Mesodermal cell (in vitro differentiated cells): ENCODE measurements at regions not wholly inside any gene's neighbourhood (a gene's known extent, or its start where the extent isn't known, plus 50 kb on each side); places are given as distances from the start of the nearest gene placed in this dataset.

Experiments
- H3K27ac ChIP-seq: 2 replicates; pipeline ENCODE4 v1.7.0; 2013; ENCODE audit warnings: mild to moderate bottlenecking, low read depth, low read length, moderate library complexity; ENCODE audit not compliant: severe bottlenecking
- H3K36me3 ChIP-seq: 2 replicates; pipeline ENCODE4 v1.7.1; 2013; ENCODE audit warnings: mild to moderate bottlenecking, low read length, moderate library complexity; ENCODE audit not compliant: control insufficient read depth, insufficient read depth
- H3K4me1 ChIP-seq: one replicate; pipeline ENCODE4 v1.7.1; 2013; ENCODE audit warnings: mild to moderate bottlenecking, low read length; ENCODE audit not compliant: insufficient read depth, control insufficient read depth, poor library complexity, severe bottlenecking
- H3K4me3 ChIP-seq: 2 replicates; pipeline ENCODE4 v1.7.0; 2013; ENCODE audit warnings: low read length, control low read depth, mild to moderate bottlenecking; ENCODE audit not compliant: insufficient read depth, poor library complexity, severe bottlenecking; ENCODE audit errors: extremely low read depth
- H3K9me3 ChIP-seq: 2 replicates; pipeline ENCODE4 v1.7.1; 2013; ENCODE audit warnings: mild to moderate bottlenecking, low read length, moderate library complexity; ENCODE audit not compliant: control insufficient read depth
- WGBS, 2 experiments: methylation state at CpG; one replicate each; pipeline ENCODE4 v1.1.5; 2013; ENCODE audit warnings: missing lambda C conversion rate in 2 of 2; ENCODE audit not compliant: insufficient coverage in 2 of 2; 5-methylcytosine and 5-hydroxymethylcytosine counted together

DNA sequence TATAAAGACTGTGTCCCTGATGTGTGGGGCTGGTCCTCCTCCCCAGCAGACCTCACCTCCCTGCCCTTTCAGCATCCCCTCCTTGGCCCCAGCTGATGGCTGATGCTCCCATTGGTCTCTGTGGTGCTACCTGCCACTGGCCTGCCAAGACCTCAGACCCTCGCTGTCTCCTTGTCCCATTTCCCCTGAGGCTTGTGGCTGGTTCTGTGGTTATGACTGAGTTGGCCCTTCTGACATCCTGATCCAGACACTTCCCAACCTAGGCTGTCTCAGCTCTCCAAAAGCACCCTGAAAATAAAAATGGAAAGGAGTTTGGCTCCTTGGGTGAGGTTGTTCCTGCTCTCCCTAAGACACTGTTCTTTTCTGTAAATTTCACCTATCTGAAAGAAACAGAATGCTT is 214.2 kb downstream of the RPS24 start:
- Histone ChIP-seq H3K9me3 (peaks cover 11% of the 10 kb centered on the region), H3K27ac (no peak overlapping the region), H3K4me3 (no peak overlapping the region), H3K36me3 (no peaks in the 10 kb centered on the region), H3K4me1 (peaks cover 2% of the 10 kb centered on the region)
- WGBS, 2 experiments = no CpG with 5 or more reads among the region's 1 CpG

DNA sequence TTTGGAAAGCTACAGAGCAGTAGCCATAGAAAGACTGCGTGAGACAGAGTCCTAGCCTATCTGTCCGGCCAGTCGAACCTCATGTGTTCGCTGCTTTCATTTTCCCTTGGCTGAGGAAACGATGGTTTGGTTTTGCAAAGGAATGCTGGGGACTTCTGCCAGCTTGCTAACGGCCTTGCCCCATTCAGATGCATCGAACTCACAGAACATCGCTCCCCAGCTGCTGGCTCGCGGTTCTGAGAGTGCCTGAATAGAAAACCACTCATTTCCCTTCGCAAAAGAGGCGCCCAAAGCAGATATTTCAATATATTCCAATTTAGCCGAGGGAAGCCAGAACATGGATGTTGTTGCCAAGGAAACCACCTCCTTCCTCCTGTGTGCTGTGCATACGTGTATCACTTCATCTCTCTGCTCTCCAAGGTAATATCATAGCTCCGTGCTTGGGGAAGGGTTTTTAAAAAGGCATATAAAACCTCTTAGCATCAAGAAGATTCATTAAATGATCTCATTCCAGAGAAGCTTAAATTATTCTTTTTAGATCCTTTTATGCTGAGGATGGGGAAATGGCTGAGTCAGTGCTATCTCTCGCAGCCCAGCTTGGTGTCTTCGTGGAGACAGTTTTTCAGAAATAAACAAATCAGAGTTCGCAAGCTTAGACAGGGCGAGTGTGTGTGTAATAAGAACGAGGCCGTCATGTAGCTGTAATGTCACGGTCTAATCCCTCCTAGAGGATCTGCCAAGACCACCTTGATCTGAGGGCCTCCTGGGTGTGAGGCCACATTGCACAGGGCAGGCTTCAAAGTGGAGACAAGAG is 215.2 kb downstream of the RPS24 start:
- Histone ChIP-seq H3K4me1 (peaks cover 2% of the 10 kb centered on the region), H3K36me3 (no peaks in the 10 kb centered on the region), H3K4me3 (no peak overlapping the region), H3K9me3 (peaks cover 5% of the 10 kb centered on the region), H3K27ac (no peak overlapping the region)
- WGBS, 2 experiments = 86 to 88% methylated on average over 20 of the region's 22 CpGs

- 89 to 100% methylated on average over 1 to 3 of the region's 3 CpGs for WGBS, 2 experiments
- Histone ChIP-seq H3K4me3 (no peak overlapping the region), H3K4me1 (peaks cover 6% of the 10 kb centered on the region), H3K27ac (no peak overlapping the region), H3K36me3 (no peaks in the 10 kb centered on the region), H3K9me3 (peaks cover 9% of the 10 kb centered on the region)
Measured at GRCh38 chr10:78249690-78250089, 216.0 kb downstream of the RPS24 start.

GRCh38 chr10:78250313-78251015 is 216.8 kb downstream of the RPS24 start:
- Histone ChIP-seq H3K9me3 (peaks cover 5% of the 10 kb centered on the region), H3K27ac (no peak overlapping the region), H3K36me3 (no peaks in the 10 kb centered on the region), H3K4me3 (no peak overlapping the region), H3K4me1 (peaks cover 13% of the 10 kb centered on the region)
- 94% methylated on average over 4 to 7 of the region's 8 CpGs for WGBS, 2 experiments

DNA sequence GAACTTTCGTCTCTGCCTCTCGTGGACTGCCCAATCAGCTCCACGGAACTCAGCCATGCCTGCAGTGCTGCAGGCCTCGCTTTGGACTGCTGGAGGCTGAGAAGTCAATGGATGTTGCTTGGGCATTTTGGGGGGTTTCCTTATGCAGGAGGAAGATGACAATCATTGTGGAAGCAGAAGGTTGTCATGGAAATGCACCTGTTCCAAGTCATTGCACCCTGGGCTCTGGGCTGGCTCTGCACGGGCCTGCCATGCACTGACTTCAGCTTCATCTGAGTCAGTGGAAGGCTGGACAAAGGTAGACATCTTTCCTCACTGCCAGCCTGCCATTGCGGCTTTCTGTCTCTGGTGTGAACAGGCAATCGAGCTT is 217.3 kb downstream of the RPS24 start:
- peaks cover 18% of the 10 kb centered on the region for H3K4me1 ChIP-seq
- H3K36me3 ChIP-seq = no peaks in the 10 kb centered on the region
- no peak overlapping the region for H3K4me3 ChIP-seq
- 92 to 95% methylated on average over 6 to 7 of the region's 7 CpGs for WGBS, 2 experiments
- H3K27ac ChIP-seq = no peak overlapping the region
- H3K9me3 ChIP-seq = peaks cover 5% of the 10 kb centered on the region

DNA sequence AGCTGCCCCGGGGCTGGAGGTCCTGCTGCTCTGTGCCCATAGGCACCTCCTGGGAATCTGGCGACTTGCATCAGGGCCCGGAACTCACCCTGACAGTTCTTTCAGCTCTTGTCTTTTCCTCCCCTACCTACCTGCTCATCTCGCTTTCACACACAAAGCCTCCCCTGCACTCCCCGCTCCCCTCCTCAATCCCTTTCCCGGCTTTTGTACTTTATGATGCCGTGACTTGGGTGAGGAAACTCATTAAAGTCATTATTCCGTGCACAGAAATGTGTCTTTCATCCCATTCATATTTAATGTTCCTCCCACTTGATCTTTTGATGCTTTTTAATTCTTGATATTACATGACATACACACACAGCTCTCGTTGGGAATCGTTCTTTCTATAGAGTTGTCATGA is 218.6 kb downstream of the RPS24 start:
- Histone ChIP-seq H3K4me3 (no peak overlapping the region), H3K4me1 (peaks cover 28% of the 10 kb centered on the region), H3K27ac (no peak overlapping the region), H3K36me3 (no peaks in the 10 kb centered on the region), H3K9me3 (peaks cover 5% of the 10 kb centered on the region)
- WGBS, 2 experiments = 83 to 84% methylated on average over 8 of the region's 10 CpGs

GRCh38 chr10:78253063-78253853 is 219.6 kb downstream of the RPS24 start:
- H3K27ac ChIP-seq = no peak overlapping the region
- WGBS, 2 experiments = 88 to 90% methylated on average over 8 of the region's 9 CpGs
- H3K9me3 ChIP-seq = peaks cover 5% of the 10 kb centered on the region
- no peak overlapping the region for H3K4me3 ChIP-seq
- no peaks in the 10 kb centered on the region for H3K36me3 ChIP-seq
- peaks cover 34% of the 10 kb centered on the region for H3K4me1 ChIP-seq

GRCh38 chr10:78254013-78254412 is 220.3 kb downstream of the RPS24 start:
- WGBS, 2 experiments = 90 to 95% methylated on average over 2 to 3 of the region's 3 CpGs
- Histone ChIP-seq H3K36me3 (no peaks in the 10 kb centered on the region), H3K4me1 (peaks cover 34% of the 10 kb centered on the region), H3K4me3 (no peak overlapping the region), H3K27ac (no peak overlapping the region), H3K9me3 (peaks cover 12% of the 10 kb centered on the region)

- no peaks in the 10 kb centered on the region for H3K36me3 ChIP-seq
- H3K4me3 ChIP-seq = no peak overlapping the region
- peak overlapping the region; percentile 88 for H3K27ac ChIP-seq
- H3K9me3 ChIP-seq = peaks cover 16% of the 10 kb centered on the region
- 94 to 96% methylated on average over 3 of the region's 3 CpGs for WGBS, 2 experiments
- H3K4me1 ChIP-seq = peaks cover 43% of the 10 kb centered on the region
Measured at GRCh38 chr10:78255214-78255613, 221.6 kb downstream of the RPS24 start.

DNA sequence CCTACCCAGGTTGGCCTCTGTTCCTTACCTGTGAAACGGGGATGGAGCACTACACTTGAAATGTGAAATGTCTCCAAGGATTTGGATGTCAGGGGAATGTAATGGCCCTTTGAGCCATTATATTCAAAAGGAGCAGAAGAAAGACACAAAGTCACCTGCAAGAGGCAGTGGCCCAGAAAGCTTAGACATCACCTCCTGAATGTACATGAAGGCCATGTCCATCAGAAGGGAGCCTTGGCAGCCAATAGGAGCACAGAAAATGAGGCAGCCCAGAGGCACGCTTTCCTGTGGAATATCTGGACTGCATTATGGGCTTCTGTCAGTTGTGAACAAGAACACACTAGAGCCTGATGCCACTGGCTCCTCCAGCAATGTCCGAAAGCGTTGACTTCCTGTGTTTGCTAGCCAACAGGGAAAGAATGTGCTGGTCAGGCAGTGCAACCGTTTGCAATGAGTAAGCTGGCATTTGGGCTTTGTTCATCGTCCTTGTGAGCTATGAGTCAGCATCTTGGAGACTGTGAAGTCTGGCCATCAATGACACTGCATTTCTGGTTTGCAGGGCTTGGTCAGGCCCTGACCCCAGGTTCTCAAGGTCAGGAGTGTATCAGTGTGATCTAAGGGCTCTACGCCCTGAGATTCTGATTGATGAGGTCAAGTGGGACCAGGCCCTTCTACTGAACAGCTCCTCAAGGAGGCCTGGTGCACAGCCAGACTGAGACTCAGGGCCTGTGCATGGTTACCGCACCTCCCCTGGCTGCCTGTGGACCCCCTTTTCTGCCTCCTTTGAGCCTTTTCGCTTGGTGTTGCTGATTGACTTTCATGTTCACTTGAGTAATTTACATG is 222.4 kb downstream of the RPS24 start:
- peak overlapping the region; percentile 88 for H3K27ac ChIP-seq
- H3K9me3 ChIP-seq = peaks cover 16% of the 10 kb centered on the region
- peaks cover 48% of the 10 kb centered on the region for H3K4me1 ChIP-seq
- no peaks in the 10 kb centered on the region for H3K36me3 ChIP-seq
- H3K4me3 ChIP-seq = no peak overlapping the region
- WGBS, 2 experiments = 55 to 61% methylated on average over 7 of the region's 9 CpGs
